ENCODE measurements at regions not wholly inside any gene's neighbourhood (a gene's known extent, or its start where the extent isn't known, plus 50 kb on each side); places are given as distances from the start of the nearest gene placed in this dataset.

GRCh38 chr7:52080493-52080892 lies 763.9 kb upstream of the COBL start:
- TF ChIP-seq CTCF (IDR thresholded peaks at IDR 0.05; ENCODE audit: low read depth, low read length, poor library complexity, severe bottlenecking) (no peak), EZH2phosphoT487 (IDR thresholded peaks at IDR 0.05; ENCODE audit: borderline replicate concordance, low read length) (no peak)
- no peaks in the 10 kb centered on the region for H3K9me3 ChIP-seq (ENCODE audit: control insufficient read depth, insufficient read depth, low read length)

GRCh38 chr7:52079726-52080125 lies 763.1 kb upstream of the COBL start:
- Histone ChIP-seq H3K36me3 (ENCODE audit: control insufficient read depth, low read length) (no peaks in the 10 kb centered on the region), H3K4me1 (ENCODE audit: control insufficient read depth, low read length) (no peaks in the 10 kb centered on the region), H4K20me1 (ENCODE audit: control insufficient read depth, insufficient read depth, low read depth, low read length) (no peaks in the 10 kb centered on the region), H3K4me3 (ENCODE audit: low read length) (no peak overlapping the region), H3K27me3 (ENCODE audit: control insufficient read depth, low read length) (no peaks in the 10 kb centered on the region), H3K9me2 (replicated peaks; ENCODE audit: control insufficient read depth, low read length) (no peaks in the 10 kb centered on the region), H3K9me3 (ENCODE audit: control insufficient read depth, insufficient read depth, low read length) (no peaks in the 10 kb centered on the region), H3K79me2 (ENCODE audit: control insufficient read depth, low read length) (no peaks in the 10 kb centered on the region), H3K4me2 (ENCODE audit: low read length) (no peak overlapping the region), H3F3A (ENCODE audit: control insufficient read depth, insufficient read depth) (no peaks in the 10 kb centered on the region), H3K27ac (ENCODE audit: low read depth, low read length) (no peak overlapping the region)
- no peak for TF ChIP-seq EZH2phosphoT487 (IDR thresholded peaks at IDR 0.05; ENCODE audit: borderline replicate concordance, low read length)
- no peak for TF ChIP-seq CTCF (IDR thresholded peaks at IDR 0.05; ENCODE audit: low read depth, low read length, poor library complexity, severe bottlenecking)

More at GRCh38 chr7:52080493-52080892, 763.9 kb upstream of the COBL start:
- no peaks in the 10 kb centered on the region for H3K36me3 ChIP-seq (ENCODE audit: control insufficient read depth, low read length)
- H3F3A ChIP-seq (ENCODE audit: control insufficient read depth, insufficient read depth) = no peaks in the 10 kb centered on the region
- no peaks in the 10 kb centered on the region for H3K79me2 ChIP-seq (ENCODE audit: control insufficient read depth, low read length)
- H4K20me1 ChIP-seq (ENCODE audit: control insufficient read depth, insufficient read depth, low read depth, low read length) = no peaks in the 10 kb centered on the region
- no peaks in the 10 kb centered on the region for H3K9me2 ChIP-seq (replicated peaks; ENCODE audit: control insufficient read depth, low read length)
- H3K27ac ChIP-seq (ENCODE audit: low read depth, low read length) = no peak overlapping the region
- no peak overlapping the region for H3K4me3 ChIP-seq (ENCODE audit: low read length)
- no peak overlapping the region for H3K4me2 ChIP-seq (ENCODE audit: low read length)
- H3K27me3 ChIP-seq (ENCODE audit: control insufficient read depth, low read length) = no peaks in the 10 kb centered on the region
- no peaks in the 10 kb centered on the region for H3K4me1 ChIP-seq (ENCODE audit: control insufficient read depth, low read length)

- Histone ChIP-seq H3K27ac (ENCODE audit: low read depth, low read length) (no peak overlapping the region), H4K20me1 (ENCODE audit: control insufficient read depth, insufficient read depth, low read depth, low read length) (no peaks in the 10 kb centered on the region), H3K9me2 (replicated peaks; ENCODE audit: control insufficient read depth, low read length) (no peaks in the 10 kb centered on the region), H3F3A (ENCODE audit: control insufficient read depth, insufficient read depth) (no peaks in the 10 kb centered on the region), H3K27me3 (ENCODE audit: control insufficient read depth, low read length) (no peaks in the 10 kb centered on the region), H3K9me3 (ENCODE audit: control insufficient read depth, insufficient read depth, low read length) (no peaks in the 10 kb centered on the region), H3K36me3 (ENCODE audit: control insufficient read depth, low read length) (no peaks in the 10 kb centered on the region), H3K79me2 (ENCODE audit: control insufficient read depth, low read length) (no peaks in the 10 kb centered on the region), H3K4me3 (ENCODE audit: low read length) (no peak overlapping the region), H3K4me1 (ENCODE audit: control insufficient read depth, low read length) (no peaks in the 10 kb centered on the region), H3K4me2 (ENCODE audit: low read length) (no peak overlapping the region)
- no peak for TF ChIP-seq CTCF (IDR thresholded peaks at IDR 0.05; ENCODE audit: low read depth, low read length, poor library complexity, severe bottlenecking)
- no peak for TF ChIP-seq EZH2phosphoT487 (IDR thresholded peaks at IDR 0.05; ENCODE audit: borderline replicate concordance, low read length)
These were observed 761.0 kb upstream of the COBL start for GRCh38 chr7:52077571-52077970.

GRCh38 chr7:52074912-52075311 lies 758.3 kb upstream of the COBL start:
- TF ChIP-seq EZH2phosphoT487 (IDR thresholded peaks at IDR 0.05; ENCODE audit: borderline replicate concordance, low read length) (no peak), CTCF (IDR thresholded peaks at IDR 0.05; ENCODE audit: low read depth, low read length, poor library complexity, severe bottlenecking) (no peak)

More at GRCh38 chr7:52074912-52075311, 758.3 kb upstream of the COBL start:
- Histone ChIP-seq H3K9me2 (replicated peaks; ENCODE audit: control insufficient read depth, low read length) (no peaks in the 10 kb centered on the region), H3K36me3 (ENCODE audit: control insufficient read depth, low read length) (no peaks in the 10 kb centered on the region), H3K4me3 (ENCODE audit: low read length) (no peak overlapping the region), H3K9me3 (ENCODE audit: control insufficient read depth, insufficient read depth, low read length) (no peaks in the 10 kb centered on the region), H3K79me2 (ENCODE audit: control insufficient read depth, low read length) (no peaks in the 10 kb centered on the region), H3K27ac (ENCODE audit: low read depth, low read length) (no peak overlapping the region), H3K4me1 (ENCODE audit: control insufficient read depth, low read length) (no peaks in the 10 kb centered on the region), H4K20me1 (ENCODE audit: control insufficient read depth, insufficient read depth, low read depth, low read length) (no peaks in the 10 kb centered on the region), H3F3A (ENCODE audit: control insufficient read depth, insufficient read depth) (no peaks in the 10 kb centered on the region), H3K4me2 (ENCODE audit: low read length) (no peak overlapping the region), H3K27me3 (ENCODE audit: control insufficient read depth, low read length) (no peaks in the 10 kb centered on the region)

Measured in DOHH2 (cell line).